Transverse colon (tissue), 4 donors: ENCODE measurements at regions not wholly inside any gene's neighbourhood (a gene's known extent, or its start where the extent isn't known, plus 50 kb on each side); places are given as distances from the start of the nearest gene placed in this dataset.

ENCODE experiments used
- DNase-seq: peaks from one replicate; pipeline ENCODE4 v3.0.0-alpha.2; 2019
- H3K27ac ChIP-seq, 4 donors: fragments of 200-600 bp; sonication (generic); 2 replicates each; pipeline ENCODE4 v1.5.1; 2016 to 2018; ENCODE audit warnings: inconsistent platforms in 4 of 4
- H3K27me3 ChIP-seq: fragments of 200-600 bp; sonication (generic); 2 replicates; pipeline ENCODE4 v1.5.1; 2017; ENCODE audit warnings: inconsistent platforms
- H3K36me3 ChIP-seq, 4 donors: fragments of 200-600 bp; sonication (generic); 2 replicates each; pipeline ENCODE4 v1.5.1; 2017 to 2019; ENCODE audit warnings: inconsistent platforms in 4 of 4
- H3K4me1 ChIP-seq, 4 donors: fragments of 200-600 bp; sonication (generic); 2 replicates each; pipeline ENCODE4 v1.5.1; 2017 to 2020; ENCODE audit warnings: inconsistent platforms in 4 of 4
- H3K4me3 ChIP-seq, 4 donors: fragments of 200-600 bp; sonication (generic); 1 replicate in 1 of 4; 2 replicates in 3 of 4; pipeline versions ENCODE4 v1.5.1 to v1.6.1; 2017 to 2019; ENCODE audit warnings: inconsistent platforms in 4 of 4
- H3K9me3 ChIP-seq, 2 donors: fragments of 200-600 bp; sonication (generic); 2 replicates each; pipeline ENCODE4 v1.5.1; 2017 to 2019; ENCODE audit warnings: inconsistent platforms in 2 of 2
- CTCF ChIP-seq, 5 experiments: fragments of 200-600 bp in 3 of 5; fragments of 450-650 bp in 2 of 5; sonication (generic) in 3 of 5; IDR thresholded peaks; 1 replicate in 2 of 5; 2 replicates in 3 of 5; pipeline ENCODE4 v1.5.1; 2016 to 2017; ENCODE audit warnings: antibody characterized with exemption in 5 of 5, inconsistent platforms in 3 of 5, mild to moderate bottlenecking in 2 of 5, moderate library complexity in 1 of 5
- EP300 ChIP-seq: sonication (generic); formaldehyde crosslinking; IDR thresholded peaks from one replicate; pipeline ENCODE4 v1.6.1; 2017; ENCODE audit warnings: antibody characterized with exemption, low read depth
- POLR2A ChIP-seq: fragments of 450-650 bp; IDR thresholded peaks from one replicate; pipeline ENCODE4 v1.6.1; 2016; ENCODE audit warnings: antibody characterized with exemption, mild to moderate bottlenecking, moderate library complexity
- POLR2AphosphoS5 ChIP-seq, 3 donors: sonication (generic); formaldehyde crosslinking; IDR thresholded peaks; one replicate each; pipeline ENCODE4 v1.6.1; 2016; ENCODE audit warnings: antibody characterized with exemption in 3 of 3
- WGBS, 2 donors: methylation state at CpG; one replicate each; pipeline ENCODE4 v1.1.5; 2018; ENCODE audit warnings: low coverage in 1 of 2; 5-methylcytosine and 5-hydroxymethylcytosine counted together
- in situ Hi-C, 4 donors: fragments of 200-750 bp; cut with MboI; loops; one replicate each; pipeline versions ENCODE4 v1.15.0 to v1.15.1; 2017; ENCODE audit warnings: low sequenced_read_pairs in 3 of 4, low pct_ligation_motif_present in 1 of 4, low pct_unique_long_range_greater_than_20kb in 1 of 4
- intact Hi-C: fragments of 100-400 bp; cut with DNase I; formaldehyde crosslinking; loops from one replicate; pipeline ENCODE4 v1.15.1; 2023; ENCODE audit warnings: low total_unique reads
- small RNA-seq, 4 donors: library from RNA; depleted of rRNA; stranded (forward); fragments of <200 nt; gene quantifications; one replicate each; pipeline ENCODE3, GENCODE V24; 2016

- peak; percentile 10 for DNase-seq
- peak in 2 of 3 donors; percentile 44 to 47 for TF ChIP-seq POLR2AphosphoS5 (IDR thresholded peaks at IDR 0.05)
- TF ChIP-seq POLR2A, result no peak
- intact Hi-C loops (no loop called here), in situ Hi-C loops (no loop called here)
- Histone ChIP-seq H3K9me3 (no peaks in the 10 kb centered on the region), H3K36me3 (no peaks in the 10 kb centered on the region), H3K4me1 (no peaks in the 10 kb centered on the region), H3K4me3 (no peak overlapping the region), H3K27me3 (no peaks in the 10 kb centered on the region), H3K27ac (no peak overlapping the region)
- 41 to 54% methylated on average over 5 to 6 of the region's 6 CpGs for WGBS, 2 donors
These were observed 54.7 kb upstream of the CDH11 start for GRCh38 chr16:65176603-65177002.

- Histone ChIP-seq H3K4me1 (no peaks in the 10 kb centered on the region), H3K27ac (no peak overlapping the region), H3K4me3 (no peak overlapping the region), H3K36me3 (no peaks in the 10 kb centered on the region), H3K27me3 (no peaks in the 10 kb centered on the region), H3K9me3 (no peaks in the 10 kb centered on the region)
- intact Hi-C loops, result no loop called here
- in situ Hi-C loops, result no loop called here
- no peak for TF ChIP-seq EP300
- no peak for TF ChIP-seq CTCF (IDR thresholded peaks at IDR 0.05)
- TF ChIP-seq POLR2A, result no peak
- TF ChIP-seq POLR2AphosphoS5 (IDR thresholded peaks at IDR 0.05), result no peak
- no peak for DNase-seq
- 50 to 70% methylated on average over 2 of the region's 2 CpGs for WGBS, 2 donors
These were observed 50.5 kb upstream of the CDH11 start for GRCh38 chr16:65172356-65172755.

Small RNAs in the stretch of these regions (small RNA-seq; reads per million reads assigned to genes)
- gene AC025281.1 (0 reads per million in 4 donors), gene RNA5SP428 (0 reads per million in 4 donors)
